ENCODE measurements at regions not wholly inside any gene's neighbourhood (a gene's known extent, or its start where the extent isn't known, plus 50 kb on each side); places are given as distances from the start of the nearest gene placed in this dataset.

DNA sequence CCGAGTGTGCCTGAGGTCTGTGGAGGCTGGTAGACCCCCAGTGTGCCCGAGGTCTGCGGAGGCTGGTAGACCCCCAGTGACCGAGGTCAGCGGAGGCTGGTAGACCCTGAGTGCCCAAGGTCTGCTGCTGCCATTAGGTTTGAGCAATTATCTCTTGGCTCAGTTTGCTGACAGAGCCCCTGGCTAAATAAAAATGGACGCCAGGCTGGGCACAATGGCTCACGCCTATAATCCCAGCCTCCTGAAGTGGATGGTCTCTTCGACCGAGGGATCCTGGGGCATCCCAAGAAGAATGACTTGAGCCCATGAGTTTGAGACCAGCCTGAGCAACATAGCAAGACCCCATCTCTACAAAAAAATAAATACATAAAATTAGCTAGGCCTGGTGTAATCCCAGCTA, 98.7 kb upstream of the ZNF469 start (continued):
- TF ChIP-seq, protein P1, sequence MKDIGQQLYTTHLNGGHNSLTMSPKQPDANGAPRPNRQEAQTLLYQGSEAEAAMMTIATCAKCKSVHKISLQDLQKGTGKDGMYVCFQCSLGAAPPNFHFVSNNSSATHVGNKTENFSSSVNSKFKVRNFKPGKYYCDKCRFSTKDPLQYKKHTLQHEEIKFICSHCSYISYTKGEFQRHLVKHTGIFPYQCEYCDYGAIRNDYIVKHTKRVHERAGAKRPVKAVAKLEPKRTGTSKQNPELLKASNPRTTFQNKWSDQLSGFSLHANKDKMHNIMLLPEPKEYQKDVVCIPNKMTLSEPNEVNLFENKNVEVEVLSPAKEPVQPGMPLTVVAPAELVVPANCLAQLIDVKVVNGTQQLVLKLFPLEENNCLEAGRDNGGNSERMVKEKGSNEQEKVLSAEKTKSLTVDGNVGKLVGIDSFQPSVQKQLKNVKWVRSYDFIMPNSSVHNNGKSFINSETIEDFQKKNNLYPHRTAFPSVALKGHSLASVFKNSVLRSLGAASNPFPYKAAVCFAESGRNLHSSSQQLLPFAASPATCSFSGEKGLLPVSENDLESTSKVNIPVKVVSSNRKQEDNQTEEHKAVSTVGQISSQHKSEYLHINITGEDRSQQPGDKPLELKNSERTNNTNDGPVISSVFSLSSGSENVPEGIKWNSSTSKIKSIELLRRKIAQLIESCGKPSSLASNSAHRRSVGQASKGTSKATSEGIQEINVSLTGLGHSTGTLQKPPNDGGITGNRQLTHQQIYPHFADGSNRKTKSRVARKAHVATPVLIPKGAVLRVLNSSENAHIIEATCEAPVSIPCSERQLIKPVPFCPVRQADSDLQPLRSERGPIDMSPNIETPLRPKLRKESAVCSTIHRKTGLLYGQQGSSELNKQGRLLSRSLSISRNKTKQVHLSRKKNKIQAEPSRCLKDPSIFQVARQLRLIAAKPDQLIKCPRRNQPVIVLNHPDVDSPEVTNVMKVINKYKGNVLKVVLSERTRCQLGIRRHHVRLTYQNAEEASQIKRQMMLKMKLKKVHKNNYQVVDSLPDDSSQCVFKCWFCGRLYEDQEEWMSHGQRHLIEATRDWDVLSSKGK (CRISPR knock-in tag; IDR thresholded peaks at IDR 0.05): no peak

DNA sequence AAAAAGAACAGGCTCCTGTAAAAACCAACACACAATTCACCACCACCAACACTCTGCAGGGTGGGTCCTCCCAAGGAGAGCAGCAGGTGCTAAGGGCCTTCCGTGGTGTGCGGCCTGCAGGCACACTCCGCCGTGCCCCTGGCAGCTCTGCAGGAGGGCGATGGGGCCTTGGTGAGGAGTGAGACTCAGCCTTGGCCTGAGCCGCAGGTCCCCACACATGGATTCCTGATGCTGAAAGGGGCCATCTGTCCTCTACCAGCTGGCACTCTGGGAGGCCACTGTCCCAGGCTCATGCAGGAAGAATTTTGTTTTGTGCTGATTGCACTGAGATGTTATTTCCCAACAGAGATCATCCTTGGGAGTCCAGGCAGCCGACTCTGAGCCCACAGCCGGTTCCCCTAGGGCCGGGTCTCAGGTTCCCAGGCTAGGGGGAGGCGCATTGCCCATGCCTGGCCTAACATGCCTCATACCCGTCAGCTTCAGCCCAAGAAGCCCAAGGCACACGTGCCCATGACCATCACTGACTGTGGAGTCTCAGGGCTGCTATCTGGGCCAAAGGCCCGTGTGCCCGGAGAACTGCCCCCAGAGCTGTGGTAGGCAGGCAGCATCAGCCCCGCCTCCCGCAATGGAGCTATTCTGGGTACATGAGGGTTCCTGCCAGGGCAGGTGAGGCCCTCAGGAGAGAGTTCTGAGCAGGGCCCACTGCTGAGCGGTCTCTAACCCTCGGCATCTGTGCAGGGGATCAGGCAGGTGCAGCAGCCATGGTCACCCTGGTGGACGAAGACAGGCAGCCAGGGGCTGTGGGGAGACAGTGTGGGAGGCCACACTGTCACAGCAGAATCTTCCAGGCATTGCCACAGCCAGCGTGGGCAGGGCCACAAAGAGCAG, 97.9 kb upstream of the ZNF469 start:
- in situ Hi-C loops (cut with MboI): no loop called here
- BruUV-seq (replicated peaks): no TSS peak
- peak in 1 of 4 experiments; percentile 2 for DNase-seq (ENCODE audit: extremely low read depth in 1 of 4, low spot score in 3 of 4)
- intact Hi-C loops (cut with micrococcal nuclease): loop anchor here (10.0 kb wide), 2 partner anchors 90 to 120 kb away; no protein-coding TSS in a partner anchor
- Histone ChIP-seq H2AFZ (ENCODE audit: low read depth, low read length) (no peak overlapping the region), H3K36me3 (ENCODE audit: control insufficient read depth, insufficient read depth, low read length) (no peaks in the 10 kb centered on the region), H4K20me1 (replicated peaks; ENCODE audit: control insufficient read depth, insufficient read depth, low read length) (no peaks in the 10 kb centered on the region), H3K9ac (ENCODE audit: insufficient read depth in 1 of 2, low read depth in 2 of 2, low read length in 2 of 2) (no peak overlapping the region), H3K79me2 (ENCODE audit: control insufficient read depth, insufficient read depth, low read length) (no peaks in the 10 kb centered on the region), H3K27me3 (ENCODE audit: control insufficient read depth in 2 of 2, insufficient read depth in 2 of 2, low read length in 2 of 2) (peaks cover 0 to 17% of the 10 kb centered on the region in 2 experiments; a peak in 3 of 5 replicates), H3K9me1 (ENCODE audit: control insufficient read depth, insufficient read depth, low read length) (no peaks in the 10 kb centered on the region), H3K4me1 (replicated peaks in 1 of 2; ENCODE audit: control insufficient read depth in 2 of 2, insufficient read depth in 2 of 2, low read length in 2 of 2) (peaks cover 16 to 22% of the 10 kb centered on the region in 2 experiments; a peak in 4 of 5 replicates), H3K4me3 (no peak overlapping the region), H3K9me3 (replicated peaks; ENCODE audit: control insufficient read depth, insufficient read depth, low read depth, low read length) (no peaks in the 10 kb centered on the region; the same call in 1 of the 2 replicates), H3K4me2 (ENCODE audit: insufficient read depth, low read length) (no peak overlapping the region), H3K27ac (ENCODE audit: extremely low read depth, low read depth, low read length) (no peak overlapping the region)
- TF ChIP-seq CBFB (CRISPR knock-in tag; IDR thresholded peaks at IDR 0.05) (no peak), SIX5 (IDR thresholded peaks at IDR 0.05; ENCODE audit: borderline replicate concordance in 1 of 2, insufficient read depth in 1 of 2, low read depth in 1 of 2, low read length in 2 of 2) (no peak), SRSF1 (IDR thresholded peaks at IDR 0.05; ENCODE audit: low read depth, low read length) (no peak), MEF2D (tag; conservative IDR thresholded peaks at IDR 0.05; ENCODE audit: low read depth) (no peak), CEBPB (tag; IDR thresholded peaks at IDR 0.05) (no peak)
- no peak for FAIRE-seq
- ATAC-seq: no peak
- ChIA-PET CTCF (ENCODE audit: low intra/inter-chr PET ratio) (no interaction called here), POLR2A (no interaction called here)
- WGBS (ENCODE audit: insufficient coverage, low coverage, missing lambda C conversion rate): 25% methylated on average over 16 of the region's 20 CpGs

Data from K562 (cell line).